SU-DHL-6 (cell line): ENCODE measurements at regions not wholly inside any gene's neighbourhood (a gene's known extent, or its start where the extent isn't known, plus 50 kb on each side); places are given as distances from the start of the nearest gene placed in this dataset.
"Not testable (repeated sequence)": the region's sequence is repeated elsewhere in the genome, so short reads cannot be mapped to it uniquely, and the experiment has no call there.

Experiments
- H2AFZ ChIP-seq: fragments of 200-600 bp; sonication (generic); 2 replicates; pipeline ENCODE4 v1.6.1; 2014; ENCODE audit warnings: low read depth, mild to moderate bottlenecking, moderate library complexity, mixed read lengths, antibody characterized with exemption, low read length; ENCODE audit not compliant: severe bottlenecking
- H3F3A ChIP-seq: fragments of 200-600 bp; shearing (Covaris generic); 2 replicates; pipeline ENCODE4 v1.6.0; 2016; ENCODE audit warnings: antibody characterized with exemption, mild to moderate bottlenecking; ENCODE audit not compliant: insufficient read depth
- H3K27ac ChIP-seq: fragments of 200-600 bp; sonication (generic); 2 replicates; pipeline ENCODE4 v1.5.1; 2016; ENCODE audit warnings: low read depth, mild to moderate bottlenecking, low read length, moderate library complexity, mixed read lengths
- H3K27me3 ChIP-seq: fragments of 200-600 bp; sonication (generic), shearing (Covaris generic); 2 replicates; pipeline ENCODE4 v1.6.0; 2014; ENCODE audit warnings: mild to moderate bottlenecking, low read length
- H3K36me3 ChIP-seq: fragments of 200-600 bp; sonication (generic); 2 replicates; pipeline ENCODE4 v1.6.1; 2014; ENCODE audit warnings: mild to moderate bottlenecking, low read length, mixed read lengths
- H3K4me2 ChIP-seq: fragments of 300-600, 200-600 bp; shearing (Covaris generic), sonication (generic); 2 replicates; pipeline ENCODE4 v1.6.0; 2014; ENCODE audit warnings: low read length, low read depth, mild to moderate bottlenecking; ENCODE audit not compliant: poor library complexity, severe bottlenecking
- H3K4me3 ChIP-seq: fragments of 200-600 bp; sonication (generic); 2 replicates; pipeline ENCODE4 v1.5.1; 2014; ENCODE audit warnings: antibody characterized with exemption, low read length, mild to moderate bottlenecking, mixed read lengths; ENCODE audit not compliant: insufficient read depth, poor library complexity, severe bottlenecking
- H3K79me2 ChIP-seq: fragments of 200-600 bp; sonication (generic); 2 replicates; pipeline ENCODE4 v1.6.1; 2014; ENCODE audit warnings: mild to moderate bottlenecking, low read length, moderate library complexity; ENCODE audit not compliant: insufficient read depth
- H3K9ac ChIP-seq: fragments of 200-600 bp; sonication (generic); 2 replicates; pipeline ENCODE4 v1.7.0; 2014; ENCODE audit warnings: mild to moderate bottlenecking, low read length
- H3K9me2 ChIP-seq: fragments of 200-600 bp; sonication (generic); replicated peaks from 2 replicates; pipeline ENCODE4 v1.6.1; 2014; ENCODE audit warnings: low read length; ENCODE audit not compliant: insufficient read depth
- H3K9me3 ChIP-seq: fragments of 200-600 bp; sonication (generic); 2 replicates; pipeline ENCODE4 v1.6.1; 2014; ENCODE audit warnings: low read length, mixed read lengths; ENCODE audit not compliant: insufficient read depth
- H4K20me1 ChIP-seq: fragments of 200-600 bp; sonication (generic); 2 replicates; pipeline ENCODE4 v1.6.1; 2014; ENCODE audit warnings: low read depth, mild to moderate bottlenecking, antibody characterized with exemption, low read length, moderate library complexity, mixed read lengths
- EZH2phosphoT487 ChIP-seq: fragments of 200-600 bp; sonication (generic), shearing (Covaris generic); conservative IDR thresholded peaks from 2 replicates; pipeline ENCODE4 v1.6.1; 2018; ENCODE audit warnings: mild to moderate bottlenecking, antibody characterized with exemption, low read length, moderate library complexity, mixed read lengths
- TF ChIP-seq, protein P1 (sequence below): fragments of 200-600 bp; sonication (generic); IDR thresholded peaks from one replicate; pipeline ENCODE4 v1.5.1; 2017; ENCODE audit warnings: antibody characterized with exemption, mild to moderate bottlenecking, low read length, moderate library complexity; ENCODE audit not compliant: insufficient read depth, poor library complexity, severe bottlenecking

DNA sequence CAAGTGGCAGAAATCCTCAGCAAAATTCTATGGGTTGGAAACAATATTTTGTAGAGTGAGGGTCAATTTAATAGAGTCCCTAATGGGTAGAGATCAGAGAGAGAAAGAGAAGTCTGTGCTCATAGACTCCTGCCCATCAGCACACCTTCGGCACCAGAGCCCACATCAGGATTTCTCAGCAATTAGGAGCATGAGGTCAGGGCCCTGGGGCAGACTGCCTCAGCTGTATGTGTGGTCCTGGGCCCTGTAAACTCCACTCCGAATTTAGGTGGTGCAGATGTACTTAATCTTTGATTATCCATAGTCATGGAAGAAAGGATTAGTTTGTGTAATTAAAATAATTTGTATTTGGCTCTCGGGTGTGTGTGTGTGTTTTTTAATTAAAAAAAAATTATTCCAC is 372.6 kb downstream of the AEBP2 start:
- Histone ChIP-seq H3K4me2 (no peak overlapping the region), H3K9me3 (no peaks in the 10 kb centered on the region), H3K36me3 (no peaks in the 10 kb centered on the region), H4K20me1 (no peaks in the 10 kb centered on the region), H3K9ac (no peak overlapping the region), H3F3A (no peaks in the 10 kb centered on the region), H3K27me3 (no peaks in the 10 kb centered on the region), H2AFZ (no peak overlapping the region), H3K9me2 (no peaks in the 10 kb centered on the region), H3K79me2 (no peaks in the 10 kb centered on the region), H3K27ac (no peak overlapping the region), H3K4me3 (no peak overlapping the region)
- no peak for TF ChIP-seq EZH2phosphoT487
- TF ChIP-seq, protein P1, sequence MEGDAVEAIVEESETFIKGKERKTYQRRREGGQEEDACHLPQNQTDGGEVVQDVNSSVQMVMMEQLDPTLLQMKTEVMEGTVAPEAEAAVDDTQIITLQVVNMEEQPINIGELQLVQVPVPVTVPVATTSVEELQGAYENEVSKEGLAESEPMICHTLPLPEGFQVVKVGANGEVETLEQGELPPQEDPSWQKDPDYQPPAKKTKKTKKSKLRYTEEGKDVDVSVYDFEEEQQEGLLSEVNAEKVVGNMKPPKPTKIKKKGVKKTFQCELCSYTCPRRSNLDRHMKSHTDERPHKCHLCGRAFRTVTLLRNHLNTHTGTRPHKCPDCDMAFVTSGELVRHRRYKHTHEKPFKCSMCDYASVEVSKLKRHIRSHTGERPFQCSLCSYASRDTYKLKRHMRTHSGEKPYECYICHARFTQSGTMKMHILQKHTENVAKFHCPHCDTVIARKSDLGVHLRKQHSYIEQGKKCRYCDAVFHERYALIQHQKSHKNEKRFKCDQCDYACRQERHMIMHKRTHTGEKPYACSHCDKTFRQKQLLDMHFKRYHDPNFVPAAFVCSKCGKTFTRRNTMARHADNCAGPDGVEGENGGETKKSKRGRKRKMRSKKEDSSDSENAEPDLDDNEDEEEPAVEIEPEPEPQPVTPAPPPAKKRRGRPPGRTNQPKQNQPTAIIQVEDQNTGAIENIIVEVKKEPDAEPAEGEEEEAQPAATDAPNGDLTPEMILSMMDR = no peak

DNA sequence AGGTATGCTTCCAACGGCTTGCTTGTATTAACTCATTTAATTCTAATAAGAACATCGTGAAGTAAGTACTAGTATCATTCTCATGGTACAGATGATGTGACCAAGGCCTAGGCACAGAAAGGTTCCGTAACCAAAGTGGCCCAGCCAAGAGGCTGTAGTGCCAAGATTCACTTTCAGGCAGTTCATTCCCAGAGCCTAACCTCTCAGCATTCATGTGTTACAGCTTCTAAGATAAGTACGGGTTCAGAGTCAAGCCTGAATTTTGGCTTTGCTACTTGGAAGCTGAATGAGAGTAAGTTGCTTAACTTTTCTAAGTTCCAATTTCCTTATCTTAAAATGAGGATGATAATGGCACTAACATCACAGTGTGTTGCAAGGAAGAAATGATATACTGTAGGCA is 379.9 kb downstream of the AEBP2 start:
- no peaks in the 10 kb centered on the region; the same call in 1 of the 2 replicates for H3K9me2 ChIP-seq
- H3F3A ChIP-seq = no peaks in the 10 kb centered on the region
- H3K4me3 ChIP-seq = no peak overlapping the region
- no peaks in the 10 kb centered on the region for H3K9me3 ChIP-seq
- H4K20me1 ChIP-seq = no peaks in the 10 kb centered on the region
- no peak overlapping the region for H2AFZ ChIP-seq
- no peak overlapping the region for H3K4me2 ChIP-seq
- H3K36me3 ChIP-seq = no peaks in the 10 kb centered on the region
- no peak overlapping the region for H3K27ac ChIP-seq
- no peak for TF ChIP-seq EZH2phosphoT487
- TF ChIP-seq, protein P1 = no peak
- no peak overlapping the region for H3K9ac ChIP-seq
- H3K79me2 ChIP-seq = no peaks in the 10 kb centered on the region
- H3K27me3 ChIP-seq = no peaks in the 10 kb centered on the region

DNA sequence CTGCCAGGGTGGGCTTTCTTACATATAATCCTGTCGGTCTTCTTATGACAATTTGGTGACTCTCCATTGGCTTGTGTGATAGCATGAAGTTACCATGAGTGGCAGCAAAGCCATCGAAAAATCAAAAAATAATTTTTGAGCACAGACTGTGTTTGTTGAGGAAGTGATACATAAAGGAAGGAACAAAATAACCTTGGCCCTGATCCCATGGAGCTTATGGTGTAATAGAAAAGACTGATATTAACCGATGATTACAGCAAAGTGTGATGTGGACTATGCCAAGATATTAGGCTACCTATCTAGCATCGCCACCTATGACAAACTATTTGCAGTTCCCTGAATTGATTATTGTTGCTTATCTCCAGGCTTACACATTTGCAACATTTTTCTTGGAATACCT is 383.2 kb downstream of the AEBP2 start:
- H4K20me1 ChIP-seq = no peaks in the 10 kb centered on the region
- H3K4me3 ChIP-seq = no peak overlapping the region
- TF ChIP-seq, protein P1 = no peak
- no peak for TF ChIP-seq EZH2phosphoT487
- no peaks in the 10 kb centered on the region for H3K79me2 ChIP-seq
- H3K9ac ChIP-seq = no peak overlapping the region
- no peaks in the 10 kb centered on the region; the same call in 1 of the 2 replicates for H3K9me2 ChIP-seq
- H3K9me3 ChIP-seq = 0 out of 2 replicates have a peak, but pooled peaks cover 2% of the 10 kb centered on the region
- H3K27ac ChIP-seq = no peak overlapping the region
- no peak overlapping the region for H3K4me2 ChIP-seq
- no peaks in the 10 kb centered on the region for H3K36me3 ChIP-seq
- H3K27me3 ChIP-seq = no peaks in the 10 kb centered on the region
- H2AFZ ChIP-seq = no peak overlapping the region
- no peaks in the 10 kb centered on the region for H3F3A ChIP-seq

DNA sequence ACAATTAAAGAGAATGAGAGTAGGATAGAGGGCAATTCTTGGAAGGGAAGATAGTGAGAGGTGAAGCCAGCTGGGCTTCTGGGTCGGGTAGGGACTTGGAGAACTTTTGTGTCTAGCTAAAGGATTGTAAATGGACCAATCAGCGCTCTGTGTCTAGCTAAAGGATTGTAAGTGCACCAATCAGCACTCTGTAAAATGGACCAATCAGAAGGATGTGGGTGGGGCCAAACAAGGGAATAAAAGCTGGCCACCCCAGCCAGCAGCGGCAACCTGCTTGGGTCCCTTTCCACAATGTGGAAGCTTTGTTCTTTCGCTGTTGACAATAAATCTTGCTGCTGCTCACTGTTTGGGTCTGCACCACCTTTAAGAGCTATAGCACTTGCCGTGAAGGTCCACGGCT is 384.0 kb downstream of the AEBP2 start:
- H3K79me2 ChIP-seq = not testable (repeated sequence)

More for the DNA sequence above, 384.0 kb downstream of the AEBP2 start:
- H3K9ac ChIP-seq, H3K4me2 ChIP-seq, H3K4me3 ChIP-seq, H3K9me3 ChIP-seq, H3K36me3 ChIP-seq, H3F3A ChIP-seq, H2AFZ ChIP-seq, H3K27ac ChIP-seq, H3K9me2 ChIP-seq, H4K20me1 ChIP-seq, H3K27me3 ChIP-seq: not testable (repeated sequence)
